ES-I3 (cell line): ENCODE measurements at regions not wholly inside any gene's neighbourhood (a gene's known extent, or its start where the extent isn't known, plus 50 kb on each side); places are given as distances from the start of the nearest gene placed in this dataset.

Source experiments
- H3K36me3 ChIP-seq: 2 replicates; pipeline ENCODE4 v1.6.1; 2013; ENCODE audit warnings: mild to moderate bottlenecking, low read length, control low read depth, moderate library complexity; ENCODE audit not compliant: insufficient read depth
- H3K4me1 ChIP-seq: 2 replicates; pipeline ENCODE4 v1.6.1; 2013; ENCODE audit warnings: mild to moderate bottlenecking, control low read depth, low read length; ENCODE audit not compliant: insufficient read depth
- H3K9ac ChIP-seq: 2 replicates; pipeline ENCODE4 v1.6.1; 2013; ENCODE audit warnings: low read depth, mild to moderate bottlenecking, low read length, moderate library complexity
- H3K9me3 ChIP-seq: 2 replicates; pipeline ENCODE4 v1.6.1; 2013; ENCODE audit warnings: mild to moderate bottlenecking, low read length, moderate library complexity; ENCODE audit not compliant: control insufficient read depth, insufficient read depth

DNA sequence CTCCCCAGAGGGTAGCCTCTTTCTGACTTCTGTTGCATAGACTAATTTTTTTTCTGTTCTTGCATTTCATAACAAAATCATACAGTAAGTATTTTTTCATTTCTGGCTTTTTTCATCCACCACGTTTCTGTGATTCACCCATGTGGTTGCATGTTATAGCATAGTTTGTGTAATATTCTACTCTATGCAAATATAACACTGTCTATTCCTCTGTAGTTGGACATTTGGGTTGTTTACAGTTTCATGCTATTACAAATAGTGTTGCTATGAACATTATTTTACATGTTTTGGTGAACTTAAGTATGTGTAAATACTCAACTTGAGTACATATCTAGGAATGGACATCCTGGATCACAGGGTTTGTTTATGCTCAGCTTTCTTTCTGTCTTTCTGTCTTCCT is 187.2 kb upstream of the KCNG1 start:
- no peaks in the 10 kb centered on the region; the same call in 1 of the 2 replicates for H3K9me3 ChIP-seq

DNA sequence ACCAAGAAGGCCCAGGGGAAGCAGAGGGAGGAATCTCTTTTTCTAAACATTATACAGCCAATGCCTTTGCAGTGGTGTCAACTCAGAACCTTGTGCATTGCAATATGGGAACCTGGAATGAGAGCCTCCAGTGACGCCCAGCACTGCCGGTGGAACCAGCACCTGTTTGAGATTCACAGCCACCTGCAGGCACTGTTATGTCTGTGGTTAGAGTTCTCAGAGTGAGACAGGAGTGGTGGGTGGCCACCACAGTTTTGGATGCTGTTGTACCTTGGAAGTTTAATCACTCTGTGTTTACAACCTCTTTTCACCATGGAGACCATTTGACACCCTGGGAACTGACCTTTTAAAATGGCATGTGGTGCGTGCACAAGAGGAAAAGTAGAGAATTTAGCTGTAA is 185.3 kb upstream of the KCNG1 start:
- H3K4me1 ChIP-seq: 0 out of 2 replicates have a peak, but pooled peaks cover 3% of the 10 kb centered on the region
- H3K9ac ChIP-seq: no peak overlapping the region
- H3K9me3 ChIP-seq: no peaks in the 10 kb centered on the region
- H3K36me3 ChIP-seq: no peaks in the 10 kb centered on the region

More for the DNA sequence above, 187.2 kb upstream of the KCNG1 start:
- Histone ChIP-seq H3K4me1 (0 out of 2 replicates have a peak, but pooled peaks cover 6% of the 10 kb centered on the region), H3K36me3 (no peaks in the 10 kb centered on the region), H3K9ac (no peak overlapping the region)

DNA sequence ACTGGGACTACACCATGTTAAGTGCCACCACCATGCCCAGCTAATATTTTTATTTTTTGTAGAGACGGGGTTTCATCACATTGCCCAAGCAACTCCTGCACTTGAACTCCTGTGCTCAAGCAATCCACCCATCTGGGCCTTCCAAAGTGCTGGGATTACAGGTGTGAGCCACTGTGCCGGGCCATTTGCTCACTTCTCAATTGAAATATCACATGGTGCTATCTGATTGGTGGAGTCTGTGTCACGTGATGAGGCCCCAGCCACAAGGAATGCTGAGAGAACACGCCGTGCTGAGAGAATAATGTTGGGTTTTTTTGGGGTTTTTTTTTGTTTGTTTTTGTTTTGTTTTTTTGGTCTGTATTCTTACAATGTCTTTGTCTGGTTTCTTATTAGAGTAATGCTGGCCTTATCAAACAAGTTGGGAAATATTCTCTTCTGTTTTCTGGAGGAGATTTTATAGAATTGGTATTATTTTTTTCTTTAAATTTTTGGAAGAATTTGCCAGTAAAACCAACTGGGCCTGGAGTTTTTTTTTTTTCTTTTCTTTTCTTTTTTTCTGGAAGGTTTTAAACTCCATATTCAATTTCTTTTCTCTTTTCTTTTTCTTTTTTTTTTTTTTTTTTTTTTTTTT is 183.2 kb upstream of the KCNG1 start:
- H3K9me3 ChIP-seq: no peaks in the 10 kb centered on the region
- H3K36me3 ChIP-seq: no peaks in the 10 kb centered on the region
- no peak overlapping the region for H3K9ac ChIP-seq
- H3K4me1 ChIP-seq: no peaks in the 10 kb centered on the region

DNA sequence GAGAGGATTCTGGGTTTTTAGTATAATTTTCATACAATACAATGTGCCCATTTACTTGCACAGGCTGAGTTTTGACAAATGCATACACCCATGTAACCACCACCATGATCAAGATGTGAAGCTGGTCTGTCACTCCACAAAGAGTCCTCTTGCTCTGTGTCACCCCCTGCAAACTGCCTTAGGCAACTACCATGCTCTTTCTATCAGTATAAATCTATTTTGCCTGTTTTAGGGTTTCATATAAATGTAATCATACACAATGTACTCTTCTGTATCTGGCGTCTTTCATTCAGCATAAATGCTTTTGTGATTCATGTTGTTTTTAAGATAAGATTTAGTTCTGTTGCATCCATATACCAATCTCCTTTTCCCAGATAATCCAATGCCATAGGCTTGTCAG is 181.9 kb upstream of the KCNG1 start:
- no peaks in the 10 kb centered on the region for H3K36me3 ChIP-seq
- no peak overlapping the region for H3K9ac ChIP-seq
- no peaks in the 10 kb centered on the region for H3K4me1 ChIP-seq
- H3K9me3 ChIP-seq: no peaks in the 10 kb centered on the region

DNA sequence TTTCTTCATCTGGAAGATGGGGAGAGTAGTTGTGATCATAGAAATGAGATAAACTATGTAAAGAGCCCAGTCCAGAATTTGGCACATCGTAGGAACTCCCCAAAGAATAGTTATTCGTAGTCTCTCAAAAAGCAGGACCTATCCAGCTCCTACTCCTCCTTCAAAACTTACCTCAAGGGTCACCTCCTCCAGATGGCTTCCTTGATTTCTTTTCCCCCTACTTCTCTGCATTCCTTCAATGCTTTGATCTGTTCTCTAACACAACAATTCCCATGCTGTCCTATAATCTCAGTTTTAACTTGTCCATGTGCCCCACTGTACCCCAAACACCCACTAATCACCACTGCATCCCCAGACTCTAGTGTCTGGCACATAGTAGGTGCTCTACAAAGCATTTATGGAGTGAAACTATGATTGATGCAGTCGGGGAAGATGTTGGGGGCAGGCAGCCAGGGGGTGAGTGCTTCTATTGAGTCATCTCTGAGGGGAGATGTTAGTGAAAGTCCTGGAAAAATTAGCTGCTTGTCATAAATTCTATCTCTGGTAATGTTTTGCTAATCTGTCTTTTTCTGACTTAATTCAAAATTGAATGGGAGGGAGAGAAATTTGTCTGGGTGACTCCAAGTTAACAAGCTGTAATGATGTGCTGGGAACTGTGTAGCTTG is 181.3 kb upstream of the KCNG1 start:
- no peaks in the 10 kb centered on the region for H3K9me3 ChIP-seq
- H3K9ac ChIP-seq: no peak overlapping the region
- H3K36me3 ChIP-seq: no peaks in the 10 kb centered on the region
- H3K4me1 ChIP-seq: no peaks in the 10 kb centered on the region

DNA sequence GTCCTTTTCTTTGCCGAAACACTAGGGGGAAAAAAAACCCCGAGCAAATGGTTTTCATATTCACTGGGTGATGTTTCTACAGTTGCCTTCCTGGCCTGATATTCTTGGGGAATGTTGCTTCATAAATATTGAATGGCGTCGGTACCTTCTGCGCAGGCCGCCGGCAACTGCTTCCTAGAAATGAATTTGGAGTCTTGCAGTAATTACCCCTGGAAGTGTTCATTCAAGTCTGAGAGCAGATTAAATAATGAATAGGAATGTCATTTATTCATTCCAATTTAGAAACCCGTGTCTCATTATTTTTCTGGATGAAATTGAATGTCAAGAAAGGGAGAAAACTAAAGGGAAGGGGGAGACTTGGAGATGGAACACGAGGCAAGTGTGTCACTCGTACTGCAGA is 179.4 kb upstream of the KCNG1 start:
- Histone ChIP-seq H3K36me3 (no peaks in the 10 kb centered on the region), H3K9me3 (no peaks in the 10 kb centered on the region), H3K9ac (no peak overlapping the region), H3K4me1 (no peaks in the 10 kb centered on the region)

DNA sequence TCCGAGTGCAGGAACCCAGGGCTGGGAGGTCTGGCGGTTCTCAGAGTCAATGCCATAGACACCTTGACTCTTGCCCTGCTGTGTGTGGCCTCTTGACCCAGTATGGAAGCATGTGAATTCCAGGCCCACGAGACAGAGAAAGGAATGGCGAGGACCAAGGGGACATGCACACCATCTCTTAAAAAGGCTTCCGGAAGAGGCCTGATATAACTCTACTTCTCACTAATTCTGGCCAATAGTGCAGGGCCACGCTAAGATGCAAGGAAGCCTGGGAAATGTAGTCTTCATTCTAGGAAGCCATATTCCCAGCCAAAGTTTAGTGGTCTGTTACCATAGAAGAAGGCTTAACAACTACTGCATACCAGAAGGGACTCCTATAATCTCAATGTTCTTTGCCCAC is 177.0 kb upstream of the KCNG1 start:
- H3K36me3 ChIP-seq: no peaks in the 10 kb centered on the region
- H3K9ac ChIP-seq: no peak overlapping the region
- no peaks in the 10 kb centered on the region for H3K4me1 ChIP-seq
- H3K9me3 ChIP-seq: no peaks in the 10 kb centered on the region

DNA sequence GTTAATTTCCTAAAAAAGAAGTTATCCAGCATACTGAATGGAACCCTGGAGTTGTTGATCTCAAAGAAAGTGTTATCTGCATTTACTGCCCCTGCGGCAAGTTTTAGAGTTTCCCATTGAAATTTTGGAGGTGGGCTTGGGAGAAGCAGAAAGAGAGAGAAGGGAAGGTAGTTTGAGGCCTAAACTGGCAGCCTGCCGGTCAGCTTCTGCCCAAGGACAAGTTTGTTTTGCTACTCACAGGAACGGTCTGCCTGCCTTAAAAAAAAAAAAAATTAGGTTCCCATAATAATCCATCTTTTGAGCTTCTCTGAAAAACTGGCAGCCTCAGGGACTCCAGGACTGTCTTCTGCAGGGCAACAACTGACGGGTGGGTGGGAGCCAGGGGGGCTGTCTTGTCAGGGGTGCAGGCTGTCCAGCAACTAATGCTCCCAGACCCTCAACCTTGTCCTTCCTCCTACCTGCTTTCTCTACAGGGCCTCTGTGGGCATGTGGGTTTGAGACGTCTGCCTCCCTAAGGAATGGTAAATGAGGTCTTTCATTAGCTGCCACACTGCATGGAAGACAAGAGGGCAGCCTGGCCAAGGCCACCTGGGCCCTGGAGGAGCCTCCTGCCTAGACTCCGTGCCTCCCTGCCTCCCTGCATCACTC is 176.1 kb upstream of the KCNG1 start:
- H3K36me3 ChIP-seq: no peaks in the 10 kb centered on the region
- H3K9ac ChIP-seq: no peak overlapping the region
- H3K9me3 ChIP-seq: no peaks in the 10 kb centered on the region
- no peaks in the 10 kb centered on the region for H3K4me1 ChIP-seq

DNA sequence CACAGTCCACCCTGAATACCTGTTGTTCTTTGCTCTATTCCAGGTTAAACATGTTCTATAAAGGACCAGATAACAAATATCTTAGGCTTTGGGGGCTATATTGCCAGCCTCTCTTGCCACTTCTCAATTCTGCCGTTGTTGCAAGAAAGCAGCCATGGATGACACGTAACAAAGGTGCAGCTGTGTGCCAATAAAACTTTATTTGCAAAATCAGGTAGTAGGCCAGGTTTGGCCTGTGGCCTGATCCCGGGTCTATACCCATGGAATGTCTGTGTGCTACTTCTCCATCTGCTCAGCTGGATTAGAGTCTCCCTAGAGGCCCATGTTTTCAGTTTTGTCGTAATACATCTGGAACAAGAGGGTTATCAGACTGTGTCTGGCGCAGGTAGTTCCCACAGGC is 175.3 kb upstream of the KCNG1 start:
- Histone ChIP-seq H3K9ac (no peak overlapping the region), H3K4me1 (no peaks in the 10 kb centered on the region), H3K9me3 (no peaks in the 10 kb centered on the region), H3K36me3 (no peaks in the 10 kb centered on the region)

DNA sequence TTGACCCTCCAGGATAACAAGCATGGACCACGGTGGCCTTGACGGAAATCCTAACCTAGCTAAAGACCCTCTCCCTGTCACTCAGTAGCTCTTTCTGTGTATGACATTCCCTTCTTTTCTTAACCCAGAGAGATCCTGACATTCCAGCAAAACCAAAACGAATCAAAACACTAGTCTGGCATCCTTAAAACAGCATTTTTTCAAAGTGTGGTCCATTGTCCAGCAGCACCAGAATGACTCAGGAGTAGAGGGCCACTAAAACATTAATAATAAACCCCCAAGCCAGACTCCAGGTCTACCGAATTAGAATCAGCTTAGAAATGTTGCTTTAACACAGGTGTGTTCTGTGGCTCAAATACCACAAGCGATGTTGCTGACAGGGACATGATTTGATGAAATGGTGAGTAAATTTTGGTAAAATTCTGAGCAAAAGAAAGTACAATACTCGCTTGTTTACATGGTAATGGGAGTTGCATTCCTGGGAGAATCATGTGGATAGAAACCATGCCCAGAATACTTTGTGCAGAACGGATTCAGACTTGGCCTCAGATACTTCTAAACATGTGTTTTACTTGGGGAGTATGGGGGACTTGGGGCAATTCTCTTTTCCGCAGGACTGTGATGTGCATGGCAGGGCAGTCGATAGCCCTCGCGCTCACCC is 174.2 kb upstream of the KCNG1 start:
- H3K36me3 ChIP-seq: no peaks in the 10 kb centered on the region
- H3K9ac ChIP-seq: no peak overlapping the region
- H3K4me1 ChIP-seq: no peaks in the 10 kb centered on the region
- no peaks in the 10 kb centered on the region for H3K9me3 ChIP-seq

DNA sequence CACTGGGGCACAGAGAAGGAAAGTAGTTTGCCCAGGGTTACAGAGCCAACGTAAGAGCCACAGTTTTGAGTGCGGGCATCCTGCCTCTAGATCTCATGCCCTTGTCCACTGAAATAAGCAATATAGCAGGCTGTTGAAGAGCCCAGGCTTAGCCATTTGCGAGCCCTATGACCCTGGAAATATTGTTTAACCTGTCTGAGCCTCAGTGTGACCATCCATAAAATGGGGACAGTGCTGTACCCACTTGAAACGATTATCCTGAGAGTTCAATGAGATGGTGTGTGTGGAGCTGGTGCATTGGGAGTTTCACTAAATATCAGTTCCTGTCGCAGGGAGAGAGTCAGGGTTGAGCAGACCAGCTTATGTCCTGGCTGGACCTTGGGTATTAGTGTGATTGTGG is 173.1 kb upstream of the KCNG1 start:
- Histone ChIP-seq H3K4me1 (no peaks in the 10 kb centered on the region), H3K9ac (no peak overlapping the region), H3K36me3 (no peaks in the 10 kb centered on the region), H3K9me3 (no peaks in the 10 kb centered on the region)

DNA sequence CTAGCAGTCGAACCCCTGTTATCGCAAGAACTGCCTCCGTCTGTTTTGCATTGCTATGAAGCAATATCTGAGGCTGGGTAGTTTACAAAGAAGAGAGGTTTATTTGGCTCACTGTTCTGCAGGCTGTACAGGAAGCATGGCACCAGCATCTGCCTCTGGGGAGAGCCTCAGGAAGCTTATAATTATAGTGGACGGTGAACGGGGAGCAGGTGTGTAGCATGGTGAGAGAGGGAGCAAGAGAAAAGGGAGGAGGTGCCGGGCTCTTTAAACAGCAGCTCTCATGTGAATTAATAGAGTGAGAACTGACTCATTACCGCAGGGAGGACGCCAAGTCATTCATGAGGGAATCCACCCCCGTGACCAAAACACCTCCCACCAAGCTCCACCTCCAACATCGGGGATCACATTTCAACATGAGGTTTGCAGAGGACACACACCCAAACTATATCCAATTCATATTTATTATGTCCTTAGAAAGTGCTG is 172.6 kb upstream of the KCNG1 start:
- Histone ChIP-seq H3K4me1 (no peaks in the 10 kb centered on the region), H3K36me3 (no peaks in the 10 kb centered on the region), H3K9me3 (no peaks in the 10 kb centered on the region), H3K9ac (no peak overlapping the region)

DNA sequence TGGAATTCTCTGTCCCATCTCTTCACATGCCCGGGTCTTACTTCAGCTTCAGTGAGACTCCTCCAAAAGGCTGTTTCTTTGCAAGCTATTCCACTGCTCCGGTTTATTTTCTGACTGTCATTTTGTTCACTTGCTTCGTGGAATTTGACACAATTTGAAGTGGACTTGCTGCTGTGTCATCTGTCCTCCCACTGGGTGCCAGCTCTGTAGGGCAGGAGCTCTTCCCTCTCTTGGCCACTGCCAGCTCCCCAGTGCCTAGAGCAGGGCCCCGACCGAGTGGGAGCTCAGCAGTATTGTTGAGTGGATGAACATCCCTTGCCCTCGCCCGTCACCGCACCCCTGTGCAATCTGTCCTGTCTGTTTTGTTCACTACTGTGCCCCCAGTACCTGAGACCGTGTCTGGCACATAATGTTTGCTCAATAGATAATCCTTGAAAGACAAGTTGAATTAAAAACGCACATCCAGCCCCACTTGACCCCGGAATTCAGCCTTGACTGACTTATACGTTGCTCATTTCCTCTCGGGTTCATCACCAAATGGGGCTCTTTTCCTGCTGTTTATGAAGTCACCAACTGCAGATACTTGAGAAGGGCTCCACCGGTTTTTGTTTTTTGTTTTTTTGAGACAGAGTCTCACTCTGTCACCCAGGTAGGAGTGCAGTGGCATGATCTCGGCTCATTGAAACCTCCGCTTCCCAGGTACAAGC is 170.3 kb upstream of the KCNG1 start:
- Histone ChIP-seq H3K9me3 (no peaks in the 10 kb centered on the region), H3K4me1 (no peaks in the 10 kb centered on the region), H3K36me3 (no peaks in the 10 kb centered on the region), H3K9ac (no peak overlapping the region)

DNA sequence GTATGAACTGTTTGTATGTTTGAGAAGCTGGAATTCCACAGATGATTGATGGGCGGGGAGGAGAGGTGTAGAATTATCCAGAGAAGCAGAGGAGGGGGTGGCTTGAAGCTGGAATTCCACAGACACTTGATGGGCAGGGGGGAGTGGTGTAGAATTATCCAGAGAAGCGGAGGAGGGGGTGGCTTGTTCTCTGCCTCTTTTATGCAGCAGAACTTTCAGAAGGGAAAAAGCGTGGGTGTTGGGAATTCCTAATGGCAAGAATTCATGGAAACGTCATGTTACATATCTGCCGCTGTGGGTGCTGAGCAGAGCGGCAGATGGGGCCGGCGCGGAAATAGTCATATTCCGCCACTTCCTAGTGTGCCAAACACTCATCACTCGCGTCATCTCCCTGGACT is 167.9 kb upstream of the KCNG1 start:
- Histone ChIP-seq H3K36me3 (no peaks in the 10 kb centered on the region), H3K9ac (no peak overlapping the region), H3K9me3 (no peaks in the 10 kb centered on the region), H3K4me1 (no peaks in the 10 kb centered on the region; the same call in 1 of the 2 replicates)
